ENCODE measurements at regions not wholly inside any gene's neighbourhood (a gene's known extent, or its start where the extent isn't known, plus 50 kb on each side); places are given as distances from the start of the nearest gene placed in this dataset.
"Not testable (repeated sequence)": the region's sequence is repeated elsewhere in the genome, so short reads cannot be mapped to it uniquely, and the experiment has no call there.

DNA sequence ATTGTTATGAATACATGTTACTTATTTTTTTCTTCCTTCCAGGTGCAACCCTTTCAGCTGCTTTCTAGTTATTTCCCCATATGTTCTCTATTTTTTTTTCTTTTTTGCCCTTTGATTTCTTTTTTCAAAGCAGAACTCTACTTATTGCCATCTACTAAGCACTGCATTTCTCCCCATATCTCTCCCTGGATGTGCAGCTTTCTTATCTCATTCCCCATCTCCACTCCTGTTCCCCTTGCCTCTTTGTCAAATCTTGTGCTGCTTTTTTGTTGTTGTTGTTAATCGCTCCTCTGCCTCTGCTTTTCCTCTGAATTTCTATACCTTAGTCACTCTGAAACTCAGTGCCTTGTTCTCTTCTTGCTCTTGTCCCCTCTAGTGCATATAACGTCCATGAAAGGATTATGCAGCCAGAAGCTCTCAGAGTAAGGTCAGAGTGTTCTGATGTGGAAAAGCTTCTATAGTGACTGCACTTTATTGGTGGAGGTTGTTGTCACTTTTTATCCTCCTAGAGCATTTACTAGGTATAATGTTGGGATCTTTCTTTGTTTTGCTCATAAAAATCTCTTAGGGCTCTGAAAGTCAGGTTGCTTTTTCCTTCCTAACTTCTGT, 51.1 kb upstream of the JADE1 start:
- H3K4me1 Mint-ChIP-seq (ENCODE audit: unreplicated experiment) = peaks cover 2% of the 10 kb centered on the region
- H3K27me3 Mint-ChIP-seq (ENCODE audit: unreplicated experiment) = no peaks in the 10 kb centered on the region
- no peak for DNase-seq (ENCODE audit: extremely low spot score, unreplicated experiment)
- H3K27ac Mint-ChIP-seq (ENCODE audit: unreplicated experiment) = no peak overlapping the region
- H3K36me3 Mint-ChIP-seq (ENCODE audit: unreplicated experiment) = no peaks in the 10 kb centered on the region
- no peak overlapping the region for H3K4me3 Mint-ChIP-seq (ENCODE audit: unreplicated experiment)
- TF ChIP-seq, protein P1, sequence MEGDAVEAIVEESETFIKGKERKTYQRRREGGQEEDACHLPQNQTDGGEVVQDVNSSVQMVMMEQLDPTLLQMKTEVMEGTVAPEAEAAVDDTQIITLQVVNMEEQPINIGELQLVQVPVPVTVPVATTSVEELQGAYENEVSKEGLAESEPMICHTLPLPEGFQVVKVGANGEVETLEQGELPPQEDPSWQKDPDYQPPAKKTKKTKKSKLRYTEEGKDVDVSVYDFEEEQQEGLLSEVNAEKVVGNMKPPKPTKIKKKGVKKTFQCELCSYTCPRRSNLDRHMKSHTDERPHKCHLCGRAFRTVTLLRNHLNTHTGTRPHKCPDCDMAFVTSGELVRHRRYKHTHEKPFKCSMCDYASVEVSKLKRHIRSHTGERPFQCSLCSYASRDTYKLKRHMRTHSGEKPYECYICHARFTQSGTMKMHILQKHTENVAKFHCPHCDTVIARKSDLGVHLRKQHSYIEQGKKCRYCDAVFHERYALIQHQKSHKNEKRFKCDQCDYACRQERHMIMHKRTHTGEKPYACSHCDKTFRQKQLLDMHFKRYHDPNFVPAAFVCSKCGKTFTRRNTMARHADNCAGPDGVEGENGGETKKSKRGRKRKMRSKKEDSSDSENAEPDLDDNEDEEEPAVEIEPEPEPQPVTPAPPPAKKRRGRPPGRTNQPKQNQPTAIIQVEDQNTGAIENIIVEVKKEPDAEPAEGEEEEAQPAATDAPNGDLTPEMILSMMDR (IDR thresholded peaks at IDR 0.05) = no peak
- H3K9me3 Mint-ChIP-seq (ENCODE audit: unreplicated experiment) = no peaks in the 10 kb centered on the region

DNA sequence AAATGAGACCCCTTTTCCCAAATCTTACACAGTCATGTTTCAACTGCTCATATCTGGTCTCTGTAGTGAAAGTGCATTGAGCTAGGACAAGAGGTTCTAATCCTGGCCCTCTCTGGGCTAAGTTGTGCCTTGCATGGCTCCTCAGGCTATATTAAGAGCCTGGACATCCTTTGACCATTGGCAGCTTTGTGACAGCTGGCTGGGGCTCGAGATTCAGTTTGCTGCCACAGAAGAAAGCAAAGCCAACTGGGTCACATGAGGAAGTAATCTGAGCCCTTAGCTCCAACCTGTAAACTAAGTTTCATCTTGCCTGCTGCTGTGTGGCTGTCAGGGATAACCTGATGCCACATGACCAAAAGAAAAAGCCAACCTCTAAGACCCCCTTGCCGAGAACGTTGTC, 51.8 kb upstream of the JADE1 start:
- Mint-ChIP-seq H3K4me3 (ENCODE audit: unreplicated experiment) (no peak overlapping the region), H3K27ac (ENCODE audit: unreplicated experiment) (no peak overlapping the region), H3K36me3 (ENCODE audit: unreplicated experiment) (no peaks in the 10 kb centered on the region), H3K4me1 (ENCODE audit: unreplicated experiment) (peaks cover 2% of the 10 kb centered on the region), H3K9me3 (ENCODE audit: unreplicated experiment) (no peaks in the 10 kb centered on the region), H3K27me3 (ENCODE audit: unreplicated experiment) (no peaks in the 10 kb centered on the region)
- no peak for DNase-seq (ENCODE audit: extremely low spot score, unreplicated experiment)
- TF ChIP-seq, protein P1 (IDR thresholded peaks at IDR 0.05) = no peak

DNA sequence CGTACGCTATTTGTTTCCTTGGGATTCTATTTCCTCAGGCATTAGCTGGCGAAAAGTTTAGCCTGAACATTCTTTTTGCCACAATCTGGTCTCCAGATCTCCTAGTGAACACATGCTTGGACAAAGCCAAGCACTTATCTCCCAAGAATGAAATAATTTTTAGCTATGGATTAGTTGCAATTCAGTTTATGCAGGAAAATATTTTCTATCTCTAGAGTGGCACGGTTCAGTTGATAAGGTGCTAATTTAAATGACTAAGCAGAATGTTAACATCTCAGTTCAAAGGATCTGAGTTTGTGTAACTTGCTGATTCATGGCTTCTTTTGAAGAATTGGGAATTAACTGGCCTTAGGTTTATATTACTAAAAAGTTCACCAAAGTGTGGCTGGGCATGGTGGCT, 58.1 kb upstream of the JADE1 start:
- no peaks in the 10 kb centered on the region for H3K9me3 Mint-ChIP-seq (ENCODE audit: unreplicated experiment)
- no peak overlapping the region for H3K27ac Mint-ChIP-seq (ENCODE audit: unreplicated experiment)
- TF ChIP-seq, protein P1 (IDR thresholded peaks at IDR 0.05) = no peak
- no peaks in the 10 kb centered on the region for H3K27me3 Mint-ChIP-seq (ENCODE audit: unreplicated experiment)
- no peak overlapping the region for H3K4me3 Mint-ChIP-seq (ENCODE audit: unreplicated experiment)
- H3K36me3 Mint-ChIP-seq (ENCODE audit: unreplicated experiment) = no peaks in the 10 kb centered on the region
- DNase-seq (ENCODE audit: extremely low spot score, unreplicated experiment) = no peak
- peaks cover under 1% of the 10 kb centered on the region for H3K4me1 Mint-ChIP-seq (ENCODE audit: unreplicated experiment)

DNA sequence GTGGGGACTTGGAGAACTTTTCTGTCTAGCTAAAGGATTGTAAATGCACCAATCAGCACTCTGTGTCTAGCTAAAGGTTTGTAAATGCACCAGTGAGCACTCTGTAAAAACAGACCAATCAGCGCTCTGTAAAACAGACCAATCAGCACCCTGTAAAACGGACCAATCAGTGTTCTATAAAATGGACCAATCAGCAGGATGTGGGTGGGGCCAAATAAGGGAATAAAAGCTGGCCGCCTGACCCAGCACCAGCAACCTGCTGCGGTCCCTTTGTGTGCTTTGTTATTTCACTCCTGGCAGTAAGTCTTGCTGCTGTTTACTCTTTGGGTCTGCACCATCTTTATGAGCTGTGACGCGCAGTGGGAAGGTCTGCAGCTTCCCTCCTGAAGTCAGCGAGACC, 67.8 kb upstream of the JADE1 start:
- not testable (repeated sequence) for H3K4me3 Mint-ChIP-seq (ENCODE audit: unreplicated experiment); DNase-seq (ENCODE audit: extremely low spot score, unreplicated experiment); H3K4me1 Mint-ChIP-seq (ENCODE audit: unreplicated experiment); H3K36me3 Mint-ChIP-seq (ENCODE audit: unreplicated experiment); H3K9me3 Mint-ChIP-seq (ENCODE audit: unreplicated experiment); H3K27me3 Mint-ChIP-seq (ENCODE audit: unreplicated experiment); H3K27ac Mint-ChIP-seq (ENCODE audit: unreplicated experiment)

DNA sequence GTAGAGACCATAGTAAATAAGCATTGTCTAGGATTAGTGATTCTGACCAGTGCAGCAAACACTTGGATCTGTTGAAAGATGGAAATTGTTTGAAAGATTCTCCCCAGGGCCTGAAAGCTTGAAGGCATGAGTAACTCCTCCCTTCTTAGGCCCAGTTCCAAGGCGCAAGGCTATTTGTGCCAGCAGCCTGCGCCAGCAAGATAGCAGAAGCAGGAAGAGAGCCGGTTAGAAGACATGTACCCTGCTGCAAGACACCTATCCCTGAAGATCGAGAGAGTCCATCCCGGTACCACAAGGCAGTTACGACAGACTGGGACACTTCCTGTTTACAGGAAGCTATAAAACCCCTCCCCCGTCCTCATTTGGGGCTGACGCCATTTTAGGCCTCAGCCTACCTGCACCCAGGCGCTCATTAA, 72.4 kb upstream of the JADE1 start:
- Mint-ChIP-seq H3K9me3 (ENCODE audit: unreplicated experiment) (no peaks in the 10 kb centered on the region), H3K4me3 (ENCODE audit: unreplicated experiment) (no peak overlapping the region), H3K4me1 (ENCODE audit: unreplicated experiment) (peaks cover 5% of the 10 kb centered on the region), H3K27me3 (ENCODE audit: unreplicated experiment) (no peaks in the 10 kb centered on the region), H3K36me3 (ENCODE audit: unreplicated experiment) (no peaks in the 10 kb centered on the region), H3K27ac (ENCODE audit: unreplicated experiment) (no peak overlapping the region)
- no peak for DNase-seq (ENCODE audit: extremely low spot score, unreplicated experiment)
- TF ChIP-seq, protein P1 (IDR thresholded peaks at IDR 0.05) = no peak

GRCh38 chr4:128735714-128736113, 73.8 kb upstream of the JADE1 start:
- no peaks in the 10 kb centered on the region for H3K9me3 Mint-ChIP-seq (ENCODE audit: unreplicated experiment)
- no peak for DNase-seq (ENCODE audit: extremely low spot score, unreplicated experiment)
- H3K36me3 Mint-ChIP-seq (ENCODE audit: unreplicated experiment) = no peaks in the 10 kb centered on the region
- no peak overlapping the region for H3K4me3 Mint-ChIP-seq (ENCODE audit: unreplicated experiment)
- TF ChIP-seq, protein P1 (IDR thresholded peaks at IDR 0.05) = no peak
- H3K4me1 Mint-ChIP-seq (ENCODE audit: unreplicated experiment) = peaks cover 5% of the 10 kb centered on the region
- no peak overlapping the region for H3K27ac Mint-ChIP-seq (ENCODE audit: unreplicated experiment)
- no peaks in the 10 kb centered on the region for H3K27me3 Mint-ChIP-seq (ENCODE audit: unreplicated experiment)
